SK-N-SH (cell line): ENCODE measurements at regions not wholly inside any gene's neighbourhood (a gene's known extent, or its start where the extent isn't known, plus 50 kb on each side); places are given as distances from the start of the nearest gene placed in this dataset.

Source experiments
- CTCF ChIA-PET: fragments of 300-600, 350-600 bp; formaldehyde crosslinking; extraction: SDS; loops from one replicate; lab custom pipeline; 2021; lab: Yijun Ruan, JAX
- POLR2A ChIA-PET: fragments of 350-600 bp; sonication (Branson Sonifier 250); formaldehyde crosslinking; extraction: SDS; loops from one replicate; lab custom pipeline; 2020; ENCODE audit warnings: antibody characterized with exemption, inconsistent platforms; lab: Yijun Ruan, JAX
- DNase-seq: peaks from one replicate; pipeline ENCODE4 v3.0.0; 2012
- H2AFZ ChIP-seq: fragments of 200-600 bp; sonication (generic); 2 replicates; pipeline ENCODE4 v1.8.1; 2016; ENCODE audit warnings: antibody characterized with exemption, mild to moderate bottlenecking, low read depth
- H3F3A ChIP-seq: fragments of 200-600 bp; sonication (generic); replicated peaks from 2 replicates; pipeline ENCODE3; 2016; ENCODE audit warnings: antibody characterized with exemption, mild to moderate bottlenecking; ENCODE audit not compliant: insufficient read depth
- H3K27ac ChIP-seq, 2 experiments: fragments of 200-500 bp in 1 of 2; fragments of 200-600 bp in 1 of 2; sonication (Bioruptor generic) in 1 of 2; sonication (generic), shearing (Covaris generic) in 1 of 2; 2 replicates each; pipeline versions ENCODE4 v1.5.1 to v1.6.1; 2014 to 2016; ENCODE audit warnings: low read depth in 2 of 2, inconsistent platforms in 1 of 2, low read length in 1 of 2, mild to moderate bottlenecking in 1 of 2, mixed read lengths in 1 of 2
- H3K27me3 ChIP-seq: fragments of 200-600 bp; sonication (generic), shearing (Covaris generic); 2 replicates; pipeline ENCODE4 v1.6.1; 2016; ENCODE audit warnings: mixed run types; ENCODE audit not compliant: insufficient read depth
- H3K36me3 ChIP-seq, 2 experiments: fragments of 200-500 bp in 1 of 2; fragments of 200-600 bp in 1 of 2; sonication (Bioruptor generic) in 1 of 2; sonication (generic) in 1 of 2; replicated peaks in 1 of 2; 2 replicates each; pipeline versions ENCODE3 to v1.5.1; 2014 to 2016; ENCODE audit warnings: low read length in 1 of 2, mild to moderate bottlenecking in 1 of 2; ENCODE audit not compliant: insufficient read depth in 2 of 2, control insufficient read depth in 1 of 2
- H3K4me1 ChIP-seq, 2 experiments: fragments of 200-500 bp in 1 of 2; fragments of 200-600 bp in 1 of 2; sonication (Bioruptor generic) in 1 of 2; sonication (generic), shearing (Covaris generic) in 1 of 2; 2 replicates each; pipeline versions ENCODE4 v1.5.1 to v1.6.1; 2014 to 2016; ENCODE audit warnings: low read depth in 1 of 2, low read length in 1 of 2, mixed run types in 1 of 2; ENCODE audit not compliant: insufficient read depth in 2 of 2, control insufficient read depth in 1 of 2
- H3K4me2 ChIP-seq: fragments of 200-600 bp; sonication (generic), shearing (Covaris generic); 2 replicates; pipeline ENCODE4 v1.6.1; 2017; ENCODE audit warnings: mixed run types
- H3K4me3 ChIP-seq, 2 experiments: fragments of 200-500 bp in 1 of 2; fragments of 200-600 bp in 1 of 2; sonication (Bioruptor generic) in 1 of 2; sonication (generic), shearing (Covaris generic) in 1 of 2; 2 replicates each; pipeline versions ENCODE4 v1.5.1 to v1.8.1; 2014 to 2016; ENCODE audit warnings: low read depth in 2 of 2, inconsistent platforms in 1 of 2, low read length in 1 of 2, mild to moderate bottlenecking in 1 of 2, mixed read lengths in 1 of 2, moderate library complexity in 1 of 2
- H3K79me2 ChIP-seq: fragments of 200-600 bp; sonication (generic); 2 replicates; pipeline ENCODE4 v1.8.1; 2017; ENCODE audit warnings: mild to moderate bottlenecking; ENCODE audit not compliant: insufficient read depth
- H3K9ac ChIP-seq: fragments of 200-600 bp; sonication (generic); 2 replicates; pipeline ENCODE4 v1.6.1; 2017; ENCODE audit warnings: mixed run types
- H3K9me2 ChIP-seq: fragments of 200-600 bp; sonication (generic); 2 replicates; pipeline ENCODE4 v1.6.1; 2017; ENCODE audit warnings: mixed run types
- H3K9me3 ChIP-seq: fragments of 200-600 bp; sonication (generic); 2 replicates; pipeline ENCODE4 v1.6.1; 2017; ENCODE audit warnings: mixed run types, mild to moderate bottlenecking, moderate library complexity
- H4K20me1 ChIP-seq: fragments of 200-600 bp; sonication (generic); 2 replicates; pipeline ENCODE4 v1.6.1; 2017; ENCODE audit warnings: mild to moderate bottlenecking, mixed run types; ENCODE audit not compliant: insufficient read depth
- CTCF ChIP-seq: fragments of 200-600 bp; sonication (generic); IDR thresholded peaks from 2 replicates; pipeline ENCODE4 v1.6.1; 2017; ENCODE audit warnings: antibody characterized with exemption, mild to moderate bottlenecking, moderate library complexity
- ELF1 ChIP-seq: IDR thresholded peaks from 2 replicates; pipeline ENCODE4 v1.4.0; 2012
- FOSL2 ChIP-seq: IDR thresholded peaks from 2 replicates; pipeline ENCODE4 v1.4.0; 2012; ENCODE audit warnings: low read depth, mild to moderate bottlenecking, moderate library complexity, borderline replicate concordance
- FOXJ3 ChIP-seq: sonication (generic); formaldehyde crosslinking; IDR thresholded peaks from 2 replicates; pipeline ENCODE4 v1.5.1; 2020; ENCODE audit warnings: mild to moderate bottlenecking, missing genetic modification reagents
- GATA2 ChIP-seq: sonication (generic); formaldehyde crosslinking; IDR thresholded peaks from 2 replicates; pipeline ENCODE4 v1.5.0; 2020; ENCODE audit warnings: mild to moderate bottlenecking, missing genetic modification reagents
- JUND ChIP-seq: IDR thresholded peaks from 2 replicates; pipeline ENCODE4 v1.4.0; 2012
- MXI1 ChIP-seq: IDR thresholded peaks from 2 replicates; pipeline ENCODE4 v1.6.1; 2012; ENCODE audit warnings: mild to moderate bottlenecking, low read depth, low read length, improper control_type of control experiment
- NRF1 ChIP-seq: IDR thresholded peaks from 2 replicates; pipeline ENCODE4 v1.6.1; 2012; ENCODE audit warnings: low read depth, mild to moderate bottlenecking, low read length
- PBX3 ChIP-seq: IDR thresholded peaks from 2 replicates; pipeline ENCODE4; 2012
- POLR2AphosphoS5 ChIP-seq: IDR thresholded peaks from 2 replicates; pipeline ENCODE4 v1.6.1; 2012; ENCODE audit warnings: low read depth, low read length
- RAD21 ChIP-seq: IDR thresholded peaks from 2 replicates; pipeline ENCODE4 v1.6.1; 2012; ENCODE audit warnings: mild to moderate bottlenecking, low read length
- REST ChIP-seq: IDR thresholded peaks from 2 replicates; pipeline ENCODE4 v1.6.1; 2012; ENCODE audit warnings: mild to moderate bottlenecking, low read depth, low read length, moderate library complexity
- RFX5 ChIP-seq: IDR thresholded peaks from 2 replicates; pipeline ENCODE4 v1.6.1; 2012; ENCODE audit warnings: mild to moderate bottlenecking, improper control_type of control experiment, low read length
- TAF1 ChIP-seq: IDR thresholded peaks from 2 replicates; pipeline ENCODE4 v1.6.1; 2012; ENCODE audit warnings: low read depth, mild to moderate bottlenecking, low read length, moderate library complexity, borderline replicate concordance
- TEAD4 ChIP-seq: IDR thresholded peaks from 2 replicates; pipeline ENCODE4 v1.4.0; 2012; ENCODE audit warnings: mild to moderate bottlenecking, borderline replicate concordance; ENCODE audit not compliant: insufficient read depth
- USF1 ChIP-seq: IDR thresholded peaks from 2 replicates; pipeline ENCODE4 v1.4.0; 2012; ENCODE audit warnings: low read depth, borderline replicate concordance
- YY1 ChIP-seq: IDR thresholded peaks from 2 replicates; pipeline ENCODE4 v1.4.0; 2012; ENCODE audit warnings: low read depth, mild to moderate bottlenecking
- WGBS: methylation state at CpG from one replicate; pipeline ENCODE4 v1.1.6; 2017; ENCODE audit warnings: low lambda C conversion rate; 5-methylcytosine and 5-hydroxymethylcytosine counted together

GRCh38 chr3:20462226-20462625 lies 276.2 kb upstream of the SGO1 start:
- Histone ChIP-seq H3K36me3 (no peaks in the 10 kb centered on the region), H3K9me2 (no peaks in the 10 kb centered on the region), H3K4me1 (no peaks in the 10 kb centered on the region), H3F3A (no peaks in the 10 kb centered on the region), H3K9ac (no peak overlapping the region), H4K20me1 (no peaks in the 10 kb centered on the region), H3K79me2 (no peaks in the 10 kb centered on the region), H3K9me3 (no peaks in the 10 kb centered on the region), H3K27ac (no peak overlapping the region), H3K27me3 (no peaks in the 10 kb centered on the region), H2AFZ (no peak overlapping the region), H3K4me3 (no peak overlapping the region), H3K4me2 (no peak overlapping the region)
- no peak for TF ChIP-seq GATA2 (CRISPR knock-in tag)
- TF ChIP-seq TAF1: no peak
- TF ChIP-seq CTCF: no peak
- no peak for TF ChIP-seq REST
- no peak for TF ChIP-seq POLR2AphosphoS5
- TF ChIP-seq FOXJ3 (CRISPR knock-in tag): no peak
- TF ChIP-seq ELF1: no peak
- no peak for TF ChIP-seq RAD21
- no peak for TF ChIP-seq NRF1
- TF ChIP-seq JUND: no peak
- no peak for TF ChIP-seq MXI1
- no peak for TF ChIP-seq RFX5
- no peak for TF ChIP-seq YY1
- TF ChIP-seq PBX3: no peak
- TF ChIP-seq FOSL2: no peak
- TF ChIP-seq USF1: no peak
- TF ChIP-seq TEAD4: no peak
- no peak for DNase-seq
- WGBS: 0% methylated on average over 1 of the region's 1 CpG
- CTCF ChIA-PET: no interaction called here
- POLR2A ChIA-PET: no interaction called here
